ENCODE measurements at regions not wholly inside any gene's neighbourhood (a gene's known extent, or its start where the extent isn't known, plus 50 kb on each side); places are given as distances from the start of the nearest gene placed in this dataset.
A peak's percentile ranks its signal among the peaks of the same experiment; 100 is the strongest.

- Histone ChIP-seq H3K9me1 (ENCODE audit: insufficient read depth, low read length) (no peaks in the 10 kb centered on the region), H2BK120ac (ENCODE audit: low read depth, low read length) (no peak overlapping the region), H4K20me1 (ENCODE audit: insufficient read depth, low read length) (no peaks in the 10 kb centered on the region), H3K23ac (ENCODE audit: low read depth, low read length) (no peak overlapping the region), H3K4me1 (ENCODE audit: control insufficient read depth, insufficient read depth, low read length) (no peaks in the 10 kb centered on the region), H3K4ac (ENCODE audit: low read depth, low read length) (no peak overlapping the region), H3K56ac (ENCODE audit: extremely low read depth, insufficient read depth, low read length) (no peak overlapping the region), H3K18ac (ENCODE audit: low read depth, low read length) (no peak overlapping the region), H3K9me3 (ENCODE audit: control insufficient read depth, insufficient read depth, low read length) (no peaks in the 10 kb centered on the region), H2AK5ac (ENCODE audit: low read depth, low read length) (no peak overlapping the region), H2AK9ac (replicated peaks; ENCODE audit: low read depth, low read length, poor library complexity) (no peak overlapping the region), H3K4me2 (ENCODE audit: low read depth, low read length) (no peak overlapping the region), H2AFZ (replicated peaks; ENCODE audit: low read length, poor library complexity) (no peak overlapping the region), H3K79me1 (ENCODE audit: low read depth in 1 of 2, low read length in 2 of 2) (no peaks in the 10 kb centered on the region), H3K4me3 (ENCODE audit: insufficient read depth, low read depth, low read length) (no peak overlapping the region), H4K8ac (ENCODE audit: low read depth in 2 of 2, low read length in 2 of 2) (no peak overlapping the region), H2BK20ac (ENCODE audit: low read depth, low read length) (no peak overlapping the region), H3K36me3 (ENCODE audit: control insufficient read depth, insufficient read depth, low read length) (no peaks in the 10 kb centered on the region), H2BK5ac (ENCODE audit: low read depth, low read length, poor library complexity, severe bottlenecking) (no peak overlapping the region), H3K27me3 (ENCODE audit: control insufficient read depth, insufficient read depth, low read length) (no peaks in the 10 kb centered on the region), H3K14ac (replicated peaks; ENCODE audit: low read depth, low read length) (no peak overlapping the region), H4K91ac (ENCODE audit: insufficient read depth, low read depth, low read length) (no peak overlapping the region), H3K27ac (ENCODE audit: insufficient read depth, low read length) (no peak overlapping the region), H3K9ac (ENCODE audit: low read depth, low read length) (no peak overlapping the region), H2BK15ac (ENCODE audit: low read depth, low read length) (no peak overlapping the region), H4K5ac (ENCODE audit: low read depth, low read length) (no peak overlapping the region)
- no peak for TF ChIP-seq CHD1 (IDR thresholded peaks at IDR 0.05; ENCODE audit: low read depth, low read length)
- TF ChIP-seq RFX5 (IDR thresholded peaks at IDR 0.05; ENCODE audit: low read depth, low read length): no peak
- TF ChIP-seq, protein P1, sequence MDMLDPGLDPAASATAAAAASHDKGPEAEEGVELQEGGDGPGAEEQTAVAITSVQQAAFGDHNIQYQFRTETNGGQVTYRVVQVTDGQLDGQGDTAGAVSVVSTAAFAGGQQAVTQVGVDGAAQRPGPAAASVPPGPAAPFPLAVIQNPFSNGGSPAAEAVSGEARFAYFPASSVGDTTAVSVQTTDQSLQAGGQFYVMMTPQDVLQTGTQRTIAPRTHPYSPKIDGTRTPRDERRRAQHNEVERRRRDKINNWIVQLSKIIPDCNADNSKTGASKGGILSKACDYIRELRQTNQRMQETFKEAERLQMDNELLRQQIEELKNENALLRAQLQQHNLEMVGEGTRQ (IDR thresholded peaks at IDR 0.05; ENCODE audit: low read depth, low read length): no peak
- TF ChIP-seq MAFK (IDR thresholded peaks at IDR 0.05; ENCODE audit: low read depth, low read length): peak; percentile 73
- no peak for ATAC-seq (ENCODE audit: low read depth)
- no peak for DNase-seq
- BruUV-seq (replicated peaks): no TSS peak
- WGBS, 2 experiments (ENCODE audit: extremely low coverage in 2 of 2, insufficient read length in 1 of 2): no CpG with 5 or more reads among the region's 1 CpG
- in situ Hi-C loops (cut with MboI; ENCODE audit: low sequenced_read_pairs): no loop called here
- dilution Hi-C loops (cut with HindIII; ENCODE audit: low sequenced_read_pairs, unreplicated experiment): no loop called here
- CTCF ChIA-PET: no interaction called here
- intact Hi-C loops (cut with micrococcal nuclease): no loop called here
- POLR2A ChIA-PET (ENCODE audit: unreplicated experiment): no interaction called here
These were observed 226.5 kb upstream of the PLSCR5 start for GRCh38 chr3:146831659-146832058.
